GM21737 (cell line): ENCODE measurements at regions not wholly inside any gene's neighbourhood (a gene's known extent, or its start where the extent isn't known, plus 50 kb on each side); places are given as distances from the start of the nearest gene placed in this dataset.

Source experiments
- ATAC-seq: cut with Tn5 transposase; IDR thresholded peaks from one replicate; pipeline ENCODE4 v1.9.1; 2021; ENCODE audit warnings: mild to moderate bottlenecking, moderate library complexity; ENCODE audit not compliant: unreplicated experiment

GRCh38 chr15:70493376-70493775 is 270.0 kb downstream of the UACA start:
- no peak for ATAC-seq

GRCh38 chr15:70492240-70493177 is 270.8 kb downstream of the UACA start:
- peak; percentile 34 for ATAC-seq

GRCh38 chr15:70491641-70492040 is 271.7 kb downstream of the UACA start:
- no peak for ATAC-seq

- no peak for ATAC-seq
Measured at GRCh38 chr15:70491201-70491621, 272.1 kb downstream of the UACA start.

GRCh38 chr15:70490838-70491155 is 272.6 kb downstream of the UACA start:
- no peak for ATAC-seq

GRCh38 chr15:70490148-70490837 is 273.1 kb downstream of the UACA start:
- ATAC-seq = no peak

GRCh38 chr15:70488941-70489848 is 274.2 kb downstream of the UACA start:
- no peak for ATAC-seq

GRCh38 chr15:70488002-70488605 is 275.3 kb downstream of the UACA start:
- no peak for ATAC-seq

- no peak for ATAC-seq
Measured at GRCh38 chr15:70487387-70487740, 276.0 kb downstream of the UACA start.

GRCh38 chr15:70486451-70487386 is 276.6 kb downstream of the UACA start:
- peak; percentile 47 for ATAC-seq

- ATAC-seq = no peak
Measured at GRCh38 chr15:70486012-70486411, 277.3 kb downstream of the UACA start.

- ATAC-seq = no peak
Measured at GRCh38 chr15:70484993-70485392, 278.4 kb downstream of the UACA start.

GRCh38 chr15:70483513-70483912 is 279.8 kb downstream of the UACA start:
- ATAC-seq = no peak

GRCh38 chr15:70480196-70480856 is 283.0 kb downstream of the UACA start:
- no peak for ATAC-seq

GRCh38 chr15:70479785-70480184 is 283.6 kb downstream of the UACA start:
- no peak for ATAC-seq

- ATAC-seq = no peak
Measured at GRCh38 chr15:70479056-70479455, 284.3 kb downstream of the UACA start.

- no peak for ATAC-seq
Measured at GRCh38 chr15:70478251-70478990, 284.9 kb downstream of the UACA start.

- no peak for ATAC-seq
Measured at GRCh38 chr15:70477750-70478250, 285.6 kb downstream of the UACA start.
